ENCODE measurements at regions not wholly inside any gene's neighbourhood (a gene's known extent, or its start where the extent isn't known, plus 50 kb on each side); places are given as distances from the start of the nearest gene placed in this dataset.

DNA sequence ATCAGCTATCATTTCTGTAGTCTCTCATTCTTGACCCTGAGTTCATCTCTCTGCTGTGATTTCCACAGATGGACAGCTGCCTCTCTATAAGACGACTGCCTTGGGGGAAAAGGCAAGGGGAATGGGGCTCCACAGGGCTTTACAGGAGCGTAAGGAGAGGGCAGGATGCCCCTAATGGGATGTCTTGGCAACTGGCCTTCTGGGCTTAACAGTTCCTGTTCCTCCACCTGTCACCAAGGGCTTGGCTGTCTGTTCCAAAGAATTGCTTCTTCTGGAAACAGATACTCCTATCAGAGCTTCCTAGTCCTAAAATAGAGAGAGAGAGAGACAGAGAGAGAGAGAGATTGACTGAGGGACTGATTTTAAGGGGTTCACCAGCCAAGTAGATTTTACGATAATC, 181.9 kb downstream of the TMEM200A start (continued):
- TF ChIP-seq, protein P1, sequence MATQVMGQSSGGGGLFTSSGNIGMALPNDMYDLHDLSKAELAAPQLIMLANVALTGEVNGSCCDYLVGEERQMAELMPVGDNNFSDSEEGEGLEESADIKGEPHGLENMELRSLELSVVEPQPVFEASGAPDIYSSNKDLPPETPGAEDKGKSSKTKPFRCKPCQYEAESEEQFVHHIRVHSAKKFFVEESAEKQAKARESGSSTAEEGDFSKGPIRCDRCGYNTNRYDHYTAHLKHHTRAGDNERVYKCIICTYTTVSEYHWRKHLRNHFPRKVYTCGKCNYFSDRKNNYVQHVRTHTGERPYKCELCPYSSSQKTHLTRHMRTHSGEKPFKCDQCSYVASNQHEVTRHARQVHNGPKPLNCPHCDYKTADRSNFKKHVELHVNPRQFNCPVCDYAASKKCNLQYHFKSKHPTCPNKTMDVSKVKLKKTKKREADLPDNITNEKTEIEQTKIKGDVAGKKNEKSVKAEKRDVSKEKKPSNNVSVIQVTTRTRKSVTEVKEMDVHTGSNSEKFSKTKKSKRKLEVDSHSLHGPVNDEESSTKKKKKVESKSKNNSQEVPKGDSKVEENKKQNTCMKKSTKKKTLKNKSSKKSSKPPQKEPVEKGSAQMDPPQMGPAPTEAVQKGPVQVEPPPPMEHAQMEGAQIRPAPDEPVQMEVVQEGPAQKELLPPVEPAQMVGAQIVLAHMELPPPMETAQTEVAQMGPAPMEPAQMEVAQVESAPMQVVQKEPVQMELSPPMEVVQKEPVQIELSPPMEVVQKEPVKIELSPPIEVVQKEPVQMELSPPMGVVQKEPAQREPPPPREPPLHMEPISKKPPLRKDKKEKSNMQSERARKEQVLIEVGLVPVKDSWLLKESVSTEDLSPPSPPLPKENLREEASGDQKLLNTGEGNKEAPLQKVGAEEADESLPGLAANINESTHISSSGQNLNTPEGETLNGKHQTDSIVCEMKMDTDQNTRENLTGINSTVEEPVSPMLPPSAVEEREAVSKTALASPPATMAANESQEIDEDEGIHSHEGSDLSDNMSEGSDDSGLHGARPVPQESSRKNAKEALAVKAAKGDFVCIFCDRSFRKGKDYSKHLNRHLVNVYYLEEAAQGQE (IDR thresholded peaks at IDR 0.05), result no peak
- TF ChIP-seq HNF4A (conservative IDR thresholded peaks at IDR 0.05) (no peak), SP1 (IDR thresholded peaks at IDR 0.05) (no peak), TAF1 (conservative IDR thresholded peaks at IDR 0.05) (no peak), FOXA1 (IDR thresholded peaks at IDR 0.05) (no peak), RXRA (IDR thresholded peaks at IDR 0.05) (no peak), JUND (IDR thresholded peaks at IDR 0.05) (no peak), HNF4G (IDR thresholded peaks at IDR 0.05) (no peak), YY1 (IDR thresholded peaks at IDR 0.05) (no peak), GABPA (IDR thresholded peaks at IDR 0.05 in 1 of 2, conservative IDR thresholded peaks at IDR 0.05 in 1 of 2) (no peak), FOXA2 (IDR thresholded peaks at IDR 0.05) (no peak)
- TF ChIP-seq, protein P2, sequence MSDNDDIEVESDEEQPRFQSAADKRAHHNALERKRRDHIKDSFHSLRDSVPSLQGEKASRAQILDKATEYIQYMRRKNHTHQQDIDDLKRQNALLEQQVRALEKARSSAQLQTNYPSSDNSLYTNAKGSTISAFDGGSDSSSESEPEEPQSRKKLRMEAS (IDR thresholded peaks at IDR 0.05), result no peak

DNA sequence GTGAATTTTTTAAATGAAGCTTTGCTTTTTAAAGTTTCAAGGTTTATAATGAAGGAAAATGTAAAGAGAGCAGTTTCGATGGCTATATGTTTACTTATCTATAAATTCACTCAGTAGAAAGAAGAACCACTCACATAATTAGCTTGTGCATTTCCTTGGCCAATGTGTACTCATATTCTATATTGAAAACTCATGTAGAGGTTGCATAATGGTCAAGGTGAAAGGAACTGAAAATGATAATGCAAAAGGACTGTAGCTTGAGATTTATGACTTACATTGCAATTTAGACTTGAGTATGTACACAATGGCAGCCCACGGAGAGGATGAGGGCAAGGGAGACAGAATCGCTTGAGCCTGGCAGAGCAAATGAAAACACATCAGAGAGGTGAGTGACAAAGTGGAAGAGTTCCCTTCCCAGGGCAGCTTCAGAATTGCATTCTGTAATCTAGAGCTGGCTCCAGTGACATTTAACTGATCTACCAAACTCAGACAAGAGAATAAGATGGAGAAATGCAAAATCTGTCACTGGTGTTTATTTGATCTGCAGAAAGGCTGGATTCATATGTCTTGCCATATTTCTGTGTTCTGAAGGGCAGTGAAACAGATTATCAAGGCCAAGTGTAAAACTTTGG, 191.8 kb downstream of the TMEM200A start:
- no peak overlapping the region for H3K9ac ChIP-seq (ENCODE audit: low read depth in 1 of 2, low read length in 2 of 2)
- TF ChIP-seq EGR1 (IDR thresholded peaks at IDR 0.05; ENCODE audit: low read depth in 2 of 2) (no peak), TAF1 (conservative IDR thresholded peaks at IDR 0.05) (no peak), RXRA (IDR thresholded peaks at IDR 0.05) (no peak), FOXA2 (IDR thresholded peaks at IDR 0.05) (no peak), HNF4A (conservative IDR thresholded peaks at IDR 0.05) (no peak), YY1 (IDR thresholded peaks at IDR 0.05) (no peak), GABPA (IDR thresholded peaks at IDR 0.05 in 1 of 2, conservative IDR thresholded peaks at IDR 0.05 in 1 of 2) (no peak), RAD21 (IDR thresholded peaks at IDR 0.05) (no peak), HNF4G (IDR thresholded peaks at IDR 0.05) (no peak), FOXA1 (IDR thresholded peaks at IDR 0.05) (no peak), JUND (IDR thresholded peaks at IDR 0.05) (no peak), NR2F2 (IDR thresholded peaks at IDR 0.05) (no peak), SP1 (IDR thresholded peaks at IDR 0.05) (no peak)
- TF ChIP-seq, protein P2 (IDR thresholded peaks at IDR 0.05), result no peak
- TF ChIP-seq, protein P3, sequence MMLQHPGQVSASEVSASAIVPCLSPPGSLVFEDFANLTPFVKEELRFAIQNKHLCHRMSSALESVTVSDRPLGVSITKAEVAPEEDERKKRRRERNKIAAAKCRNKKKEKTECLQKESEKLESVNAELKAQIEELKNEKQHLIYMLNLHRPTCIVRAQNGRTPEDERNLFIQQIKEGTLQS (IDR thresholded peaks at IDR 0.05), result no peak
- TF ChIP-seq, protein P4, sequence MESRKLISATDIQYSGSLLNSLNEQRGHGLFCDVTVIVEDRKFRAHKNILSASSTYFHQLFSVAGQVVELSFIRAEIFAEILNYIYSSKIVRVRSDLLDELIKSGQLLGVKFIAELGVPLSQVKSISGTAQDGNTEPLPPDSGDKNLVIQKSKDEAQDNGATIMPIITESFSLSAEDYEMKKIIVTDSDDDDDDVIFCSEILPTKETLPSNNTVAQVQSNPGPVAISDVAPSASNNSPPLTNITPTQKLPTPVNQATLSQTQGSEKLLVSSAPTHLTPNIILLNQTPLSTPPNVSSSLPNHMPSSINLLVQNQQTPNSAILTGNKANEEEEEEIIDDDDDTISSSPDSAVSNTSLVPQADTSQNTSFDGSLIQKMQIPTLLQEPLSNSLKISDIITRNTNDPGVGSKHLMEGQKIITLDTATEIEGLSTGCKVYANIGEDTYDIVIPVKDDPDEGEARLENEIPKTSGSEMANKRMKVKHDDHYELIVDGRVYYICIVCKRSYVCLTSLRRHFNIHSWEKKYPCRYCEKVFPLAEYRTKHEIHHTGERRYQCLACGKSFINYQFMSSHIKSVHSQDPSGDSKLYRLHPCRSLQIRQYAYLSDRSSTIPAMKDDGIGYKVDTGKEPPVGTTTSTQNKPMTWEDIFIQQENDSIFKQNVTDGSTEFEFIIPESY (IDR thresholded peaks at IDR 0.05), result no peak
- TF ChIP-seq, protein P5, sequence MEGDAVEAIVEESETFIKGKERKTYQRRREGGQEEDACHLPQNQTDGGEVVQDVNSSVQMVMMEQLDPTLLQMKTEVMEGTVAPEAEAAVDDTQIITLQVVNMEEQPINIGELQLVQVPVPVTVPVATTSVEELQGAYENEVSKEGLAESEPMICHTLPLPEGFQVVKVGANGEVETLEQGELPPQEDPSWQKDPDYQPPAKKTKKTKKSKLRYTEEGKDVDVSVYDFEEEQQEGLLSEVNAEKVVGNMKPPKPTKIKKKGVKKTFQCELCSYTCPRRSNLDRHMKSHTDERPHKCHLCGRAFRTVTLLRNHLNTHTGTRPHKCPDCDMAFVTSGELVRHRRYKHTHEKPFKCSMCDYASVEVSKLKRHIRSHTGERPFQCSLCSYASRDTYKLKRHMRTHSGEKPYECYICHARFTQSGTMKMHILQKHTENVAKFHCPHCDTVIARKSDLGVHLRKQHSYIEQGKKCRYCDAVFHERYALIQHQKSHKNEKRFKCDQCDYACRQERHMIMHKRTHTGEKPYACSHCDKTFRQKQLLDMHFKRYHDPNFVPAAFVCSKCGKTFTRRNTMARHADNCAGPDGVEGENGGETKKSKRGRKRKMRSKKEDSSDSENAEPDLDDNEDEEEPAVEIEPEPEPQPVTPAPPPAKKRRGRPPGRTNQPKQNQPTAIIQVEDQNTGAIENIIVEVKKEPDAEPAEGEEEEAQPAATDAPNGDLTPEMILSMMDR (IDR thresholded peaks at IDR 0.05; ENCODE audit: low read depth, low read length, missing input control), result no peak
- TF ChIP-seq, protein P1 (IDR thresholded peaks at IDR 0.05), result no peak
- H3K4me3 ChIP-seq (ENCODE audit: low read depth in 1 of 3, low read length in 3 of 3), result no peak overlapping the region
- peaks cover 0 to 5% (median 0%) of the 10 kb centered on the region in 4 donors for H3K27me3 ChIP-seq (ENCODE audit: control insufficient read depth in 4 of 4, insufficient read depth in 4 of 4, low read length in 3 of 4)
- 72% methylated on average over 3 of the region's 3 CpGs for WGBS
- DNase-seq (ENCODE audit: low spot score), result no peak
- no peaks in the 10 kb centered on the region for H3K4me1 ChIP-seq (ENCODE audit: control insufficient read depth in 4 of 4, insufficient read depth in 4 of 4, low read length in 3 of 4)
- no peaks in the 10 kb centered on the region for H3K9me3 ChIP-seq (ENCODE audit: control insufficient read depth in 4 of 4, low read length in 3 of 4)
- H3K27ac ChIP-seq (ENCODE audit: low read depth in 1 of 2, low read length in 2 of 2), result no peak overlapping the region
- no peaks in the 10 kb centered on the region for H3K36me3 ChIP-seq (ENCODE audit: control insufficient read depth in 4 of 4, insufficient read depth in 3 of 4, low read depth in 1 of 4, low read length in 3 of 4)
